IPS-15b (cell line): ENCODE measurements at regions not wholly inside any gene's neighbourhood (a gene's known extent, or its start where the extent isn't known, plus 50 kb on each side); places are given as distances from the start of the nearest gene placed in this dataset.

Source experiments
- H3K27me3 ChIP-seq: one replicate; pipeline ENCODE4 v1.6.1; 2013; ENCODE audit warnings: low read length; ENCODE audit not compliant: control insufficient read depth, insufficient read depth
- H3K36me3 ChIP-seq: one replicate; pipeline ENCODE4 v1.6.1; 2013; ENCODE audit warnings: low read length; ENCODE audit not compliant: control insufficient read depth, insufficient read depth
- H3K4me1 ChIP-seq: one replicate; pipeline ENCODE4 v1.6.1; 2013; ENCODE audit warnings: mild to moderate bottlenecking, low read length; ENCODE audit not compliant: control insufficient read depth, insufficient read depth
- H3K4me3 ChIP-seq: one replicate; pipeline ENCODE4 v1.5.1; 2013; ENCODE audit warnings: low read depth, low read length
- H3K9ac ChIP-seq: one replicate; pipeline ENCODE4 v1.6.1; 2013; ENCODE audit warnings: low read depth, mild to moderate bottlenecking, low read length
- H3K9me3 ChIP-seq: one replicate; pipeline ENCODE4 v1.6.1; 2013; ENCODE audit warnings: mild to moderate bottlenecking, low read length; ENCODE audit not compliant: control insufficient read depth, insufficient read depth

DNA sequence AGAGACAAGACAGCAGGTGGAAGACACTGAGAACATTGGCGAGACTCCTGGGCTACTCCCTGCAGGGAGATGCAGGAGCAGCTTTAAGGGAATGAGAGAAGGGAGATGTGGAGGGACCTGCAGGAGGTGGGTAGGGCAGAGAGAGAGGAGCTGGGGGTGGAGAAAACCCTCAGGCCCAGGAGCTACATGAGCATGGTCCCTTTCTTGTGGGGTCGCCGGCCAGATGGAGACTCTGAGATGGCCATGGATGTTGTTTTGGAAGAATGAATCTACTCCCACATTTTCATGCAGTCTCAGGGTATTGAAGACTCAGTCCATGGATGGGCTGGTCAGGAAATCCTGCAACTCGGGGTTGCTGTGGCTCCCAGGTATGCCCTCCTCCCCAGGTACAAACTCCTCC, 1381.9 kb downstream of the TBC1D22A start:
- Histone ChIP-seq H3K27me3 (no peaks in the 10 kb centered on the region), H3K4me1 (peaks cover 10% of the 10 kb centered on the region), H3K36me3 (no peaks in the 10 kb centered on the region), H3K9ac (no peak overlapping the region), H3K9me3 (no peaks in the 10 kb centered on the region), H3K4me3 (no peak overlapping the region)

GRCh38 chr22:48143856-48144255, 1381.4 kb downstream of the TBC1D22A start:
- Histone ChIP-seq H3K4me3 (no peak overlapping the region), H3K36me3 (no peaks in the 10 kb centered on the region), H3K4me1 (peaks cover 10% of the 10 kb centered on the region), H3K9ac (no peak overlapping the region), H3K27me3 (no peaks in the 10 kb centered on the region), H3K9me3 (no peaks in the 10 kb centered on the region)

- Histone ChIP-seq H3K27me3 (no peaks in the 10 kb centered on the region), H3K36me3 (no peaks in the 10 kb centered on the region), H3K9ac (no peak overlapping the region), H3K4me1 (peaks cover 3% of the 10 kb centered on the region), H3K4me3 (no peak overlapping the region), H3K9me3 (no peaks in the 10 kb centered on the region)
These were observed 1379.9 kb downstream of the TBC1D22A start for GRCh38 chr22:48142388-48142787.

GRCh38 chr22:48141301-48141700, 1378.9 kb downstream of the TBC1D22A start:
- H3K36me3 ChIP-seq, result no peaks in the 10 kb centered on the region
- H3K27me3 ChIP-seq, result no peaks in the 10 kb centered on the region
- no peaks in the 10 kb centered on the region for H3K9me3 ChIP-seq
- no peaks in the 10 kb centered on the region for H3K4me1 ChIP-seq
- H3K9ac ChIP-seq, result no peak overlapping the region
- no peak overlapping the region for H3K4me3 ChIP-seq

GRCh38 chr22:48140261-48140813, 1377.9 kb downstream of the TBC1D22A start:
- Histone ChIP-seq H3K36me3 (no peaks in the 10 kb centered on the region), H3K27me3 (no peaks in the 10 kb centered on the region), H3K4me1 (no peaks in the 10 kb centered on the region), H3K9ac (no peak overlapping the region), H3K9me3 (no peaks in the 10 kb centered on the region), H3K4me3 (no peak overlapping the region)

DNA sequence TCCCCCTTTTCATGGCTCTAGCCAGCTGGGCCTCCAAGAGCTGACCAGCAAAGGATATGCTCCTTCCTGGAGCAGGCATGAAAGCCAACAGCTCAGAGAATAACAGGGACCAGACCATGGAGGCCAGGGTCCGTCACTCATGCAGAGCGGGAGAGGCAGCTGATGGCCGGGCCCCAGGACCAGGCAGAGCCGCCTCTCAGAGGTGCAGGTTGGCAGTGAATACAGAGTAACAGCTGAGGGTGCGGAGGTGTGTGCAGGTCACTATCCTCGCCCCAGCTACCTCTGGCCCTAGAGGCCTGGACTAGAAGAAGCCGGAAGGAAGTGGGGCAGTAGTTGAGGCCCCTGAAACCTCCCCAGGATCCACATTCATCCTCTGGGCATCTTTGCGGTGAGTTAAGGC, 1377.3 kb downstream of the TBC1D22A start:
- Histone ChIP-seq H3K9me3 (no peaks in the 10 kb centered on the region), H3K9ac (no peak overlapping the region), H3K4me1 (no peaks in the 10 kb centered on the region)

GRCh38 chr22:48138855-48139254, 1376.4 kb downstream of the TBC1D22A start:
- Histone ChIP-seq H3K4me3 (no peak overlapping the region), H3K9ac (no peak overlapping the region), H3K36me3 (no peaks in the 10 kb centered on the region), H3K9me3 (peaks cover 4% of the 10 kb centered on the region), H3K27me3 (no peaks in the 10 kb centered on the region), H3K4me1 (no peaks in the 10 kb centered on the region)

More for the DNA sequence above, 1377.3 kb downstream of the TBC1D22A start:
- Histone ChIP-seq H3K4me3 (no peak overlapping the region), H3K36me3 (no peaks in the 10 kb centered on the region), H3K27me3 (no peaks in the 10 kb centered on the region)

DNA sequence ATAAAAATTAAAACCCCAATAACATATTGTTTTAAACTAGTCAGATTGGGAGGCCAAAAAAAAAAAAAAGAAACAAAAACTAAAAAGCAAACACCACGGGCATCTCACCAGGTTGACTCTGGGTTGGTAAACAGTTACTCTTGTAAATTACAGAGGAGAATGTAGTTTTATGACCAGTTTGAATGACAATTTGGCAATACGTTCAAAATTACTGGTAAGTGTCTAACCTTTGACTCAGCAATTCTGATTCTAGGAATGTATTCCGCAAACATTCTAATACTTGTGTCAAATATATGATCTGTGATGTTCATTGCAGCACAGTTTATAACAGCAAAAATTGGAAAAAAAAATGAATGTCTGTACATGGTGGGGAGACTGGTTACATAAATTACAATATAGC, 1376.0 kb downstream of the TBC1D22A start:
- no peak overlapping the region for H3K9ac ChIP-seq
- no peaks in the 10 kb centered on the region for H3K36me3 ChIP-seq
- H3K27me3 ChIP-seq, result no peaks in the 10 kb centered on the region
- H3K4me1 ChIP-seq, result no peaks in the 10 kb centered on the region
- no peak overlapping the region for H3K4me3 ChIP-seq
- peaks cover 4% of the 10 kb centered on the region for H3K9me3 ChIP-seq

DNA sequence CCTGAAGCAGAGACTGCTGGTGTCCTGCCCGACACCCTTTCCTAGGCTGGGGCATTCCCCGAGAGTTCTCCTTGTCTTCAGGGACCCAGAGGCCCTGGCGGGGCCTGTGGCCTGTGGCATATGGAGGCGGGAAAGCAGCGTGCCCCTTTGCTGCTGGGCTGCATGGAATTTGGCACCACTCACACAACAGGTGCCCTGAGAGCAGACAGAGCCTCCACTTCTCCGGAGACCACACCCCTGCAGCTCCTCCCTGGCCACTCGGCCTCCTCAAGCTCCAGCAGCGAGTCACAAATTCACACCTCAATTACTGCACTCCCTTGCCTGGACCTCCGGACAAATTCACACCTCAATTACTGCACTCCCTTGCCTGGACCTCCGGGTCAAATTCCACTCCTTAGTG, 1375.2 kb downstream of the TBC1D22A start:
- Histone ChIP-seq H3K4me3 (no peak overlapping the region), H3K9ac (no peak overlapping the region), H3K27me3 (no peaks in the 10 kb centered on the region), H3K36me3 (no peaks in the 10 kb centered on the region), H3K4me1 (no peaks in the 10 kb centered on the region), H3K9me3 (peaks cover 4% of the 10 kb centered on the region)

DNA sequence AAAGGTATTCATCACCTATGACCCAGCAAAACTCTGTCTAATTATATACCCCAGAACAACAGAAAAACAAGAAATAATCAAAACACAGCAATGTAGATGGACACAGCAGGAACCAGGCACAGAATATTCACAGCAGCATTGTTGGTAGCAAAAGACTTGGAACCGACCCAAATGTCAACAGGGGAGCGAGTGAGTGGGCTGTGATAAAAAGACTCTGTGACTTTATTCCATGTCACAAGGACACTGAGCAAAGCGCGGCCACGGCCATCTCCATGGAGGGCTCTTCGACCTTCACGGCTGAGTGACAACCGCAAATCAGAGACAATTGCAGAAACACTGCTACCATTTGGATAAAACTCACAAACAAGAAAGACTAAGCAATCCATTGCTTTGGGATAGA, 1373.1 kb downstream of the TBC1D22A start:
- Histone ChIP-seq H3K4me1 (no peaks in the 10 kb centered on the region), H3K9ac (no peak overlapping the region), H3K36me3 (no peaks in the 10 kb centered on the region), H3K27me3 (no peaks in the 10 kb centered on the region), H3K9me3 (peaks cover 4% of the 10 kb centered on the region), H3K4me3 (no peak overlapping the region)

GRCh38 chr22:48125416-48125815, 1363.0 kb downstream of the TBC1D22A start:
- Histone ChIP-seq H3K27me3 (no peaks in the 10 kb centered on the region), H3K4me3 (no peak overlapping the region), H3K4me1 (no peaks in the 10 kb centered on the region), H3K9ac (no peak overlapping the region), H3K36me3 (no peaks in the 10 kb centered on the region), H3K9me3 (no peaks in the 10 kb centered on the region)

- H3K9ac ChIP-seq, result no peak overlapping the region
- no peaks in the 10 kb centered on the region for H3K27me3 ChIP-seq
- no peak overlapping the region for H3K4me3 ChIP-seq
- no peaks in the 10 kb centered on the region for H3K4me1 ChIP-seq
- no peaks in the 10 kb centered on the region for H3K9me3 ChIP-seq
- no peaks in the 10 kb centered on the region for H3K36me3 ChIP-seq
These were observed 1359.5 kb downstream of the TBC1D22A start for GRCh38 chr22:48121984-48122383.
